IMR-90 (cell line): ENCODE measurements at regions not wholly inside any gene's neighbourhood (a gene's known extent, or its start where the extent isn't known, plus 50 kb on each side); places are given as distances from the start of the nearest gene placed in this dataset.

Experiments
- ATAC-seq: fragments of 200-7000 bp; cut with Tn5 transposase; 2 replicates; pipeline ENCODE4 v1.9.1; 2020; ENCODE audit warnings: low read depth, mild to moderate bottlenecking, moderate library complexity
- BruUV-seq: library from RNA; stranded (reverse); fragments of 400-500 nt; replicated peaks from 2 replicates; lab custom pipeline; 2021; lab: Mats Ljungman, UMichigan
- CTCF ChIA-PET: fragments of 300-600 bp; formaldehyde crosslinking; extraction: SDS; loops from one replicate; lab custom pipeline; 2021; ENCODE audit warnings: antibody characterized with exemption; lab: Yijun Ruan, JAX
- POLR2A ChIA-PET: fragments of 300-600 bp; sonication (Branson Sonifier 250); formaldehyde crosslinking; loops from one replicate; lab custom pipeline; 2022; ENCODE audit warnings: antibody characterized with exemption; ENCODE audit not compliant: unreplicated experiment; lab: Charles Lee
- DNase-seq: peaks from one replicate; pipeline ENCODE4 v3.0.0; 2013
- H2AFZ ChIP-seq: replicated peaks from 2 replicates; pipeline ENCODE3; 2013; ENCODE audit warnings: low read length, mild to moderate bottlenecking; ENCODE audit not compliant: poor library complexity
- H2AK5ac ChIP-seq: 2 replicates; pipeline ENCODE4 v1.6.1; 2013; ENCODE audit warnings: low read depth, low read length, inconsistent platforms
- H2AK9ac ChIP-seq: replicated peaks from 2 replicates; pipeline ENCODE3; 2013; ENCODE audit warnings: mild to moderate bottlenecking, low read depth, low read length, moderate library complexity; ENCODE audit not compliant: poor library complexity
- H2BK120ac ChIP-seq: 2 replicates; pipeline ENCODE4 v1.6.1; 2013; ENCODE audit warnings: low read depth, low read length, inconsistent platforms
- H2BK15ac ChIP-seq: 3 replicates; pipeline ENCODE4 v1.6.1; 2013; ENCODE audit warnings: low read depth, low read length, inconsistent platforms
- H2BK20ac ChIP-seq: 2 replicates; pipeline ENCODE4 v1.6.1; 2013; ENCODE audit warnings: low read depth, mild to moderate bottlenecking, inconsistent platforms, low read length, moderate library complexity
- H2BK5ac ChIP-seq: 2 replicates; pipeline ENCODE4 v1.6.1; 2013; ENCODE audit warnings: mild to moderate bottlenecking, low read depth, low read length, inconsistent platforms; ENCODE audit not compliant: poor library complexity, severe bottlenecking
- H3K14ac ChIP-seq: replicated peaks from 2 replicates; pipeline ENCODE4 v1.6.1; 2013; ENCODE audit warnings: low read depth, low read length, inconsistent platforms
- H3K18ac ChIP-seq: 2 replicates; pipeline ENCODE4 v1.6.1; 2013; ENCODE audit warnings: low read depth, low read length, control low read depth
- H3K23ac ChIP-seq: 2 replicates; pipeline ENCODE4 v1.6.1; 2013; ENCODE audit warnings: low read depth, low read length, inconsistent platforms
- H3K27ac ChIP-seq: 2 replicates; pipeline ENCODE4 v1.5.1; 2013; ENCODE audit warnings: mild to moderate bottlenecking, control low read depth, low read length; ENCODE audit not compliant: insufficient read depth
- H3K27me3 ChIP-seq: 2 replicates; pipeline ENCODE4 v1.6.1; 2013; ENCODE audit warnings: low read length; ENCODE audit not compliant: control insufficient read depth, insufficient read depth
- H3K36me3 ChIP-seq: 2 replicates; pipeline ENCODE4 v1.6.1; 2013; ENCODE audit warnings: low read length, mixed read lengths; ENCODE audit not compliant: control insufficient read depth, insufficient read depth
- H3K4ac ChIP-seq: 2 replicates; pipeline ENCODE4 v1.6.1; 2013; ENCODE audit warnings: low read depth, low read length, inconsistent platforms
- H3K4me1 ChIP-seq: 2 replicates; pipeline ENCODE4 v1.6.1; 2013; ENCODE audit warnings: low read length, mixed read lengths; ENCODE audit not compliant: control insufficient read depth, insufficient read depth
- H3K4me2 ChIP-seq: 2 replicates; pipeline ENCODE4 v1.6.1; 2013; ENCODE audit warnings: low read depth, mild to moderate bottlenecking, control low read depth, low read length, moderate library complexity
- H3K4me3 ChIP-seq: 2 replicates; pipeline ENCODE4 v1.5.1; 2013; ENCODE audit warnings: low read depth, mild to moderate bottlenecking, control low read depth, low read length, moderate library complexity; ENCODE audit not compliant: insufficient read depth
- H3K56ac ChIP-seq: 2 replicates; pipeline ENCODE4 v1.6.1; 2013; ENCODE audit warnings: low read length, inconsistent platforms; ENCODE audit not compliant: insufficient read depth; ENCODE audit errors: extremely low read depth
- H3K79me1 ChIP-seq, 2 experiments: 2 replicates each; pipeline ENCODE4 v1.6.1; 2013; ENCODE audit warnings: low read length in 2 of 2, inconsistent platforms in 1 of 2, low read depth in 1 of 2
- H3K9ac ChIP-seq: 2 replicates; pipeline ENCODE4 v1.6.1; 2013; ENCODE audit warnings: low read depth, low read length, control low read depth
- H3K9me1 ChIP-seq: 2 replicates; pipeline ENCODE4 v1.6.1; 2013; ENCODE audit warnings: low read length, inconsistent platforms; ENCODE audit not compliant: insufficient read depth
- H3K9me3 ChIP-seq: 2 replicates; pipeline ENCODE4 v1.6.1; 2013; ENCODE audit warnings: low read length; ENCODE audit not compliant: control insufficient read depth, insufficient read depth
- H4K20me1 ChIP-seq: 2 replicates; pipeline ENCODE4 v1.6.1; 2013; ENCODE audit warnings: low read length, inconsistent platforms; ENCODE audit not compliant: insufficient read depth
- H4K5ac ChIP-seq: 2 replicates; pipeline ENCODE4 v1.6.1; 2013; ENCODE audit warnings: mild to moderate bottlenecking, low read depth, low read length, control low read depth
- H4K8ac ChIP-seq, 2 experiments: 2 replicates each; pipeline ENCODE4 v1.6.1; 2013; ENCODE audit warnings: low read depth in 2 of 2, low read length in 2 of 2, control low read depth in 1 of 2, inconsistent platforms in 1 of 2
- H4K91ac ChIP-seq: 2 replicates; pipeline ENCODE4 v1.6.1; 2013; ENCODE audit warnings: low read depth, low read length, inconsistent platforms; ENCODE audit not compliant: insufficient read depth
- BHLHE40 ChIP-seq: fragments of 150-350 bp; IDR thresholded peaks from 2 replicates; pipeline ENCODE4 v1.6.1; 2016; ENCODE audit warnings: mild to moderate bottlenecking, low read depth, low read length
- CEBPB ChIP-seq: IDR thresholded peaks from 2 replicates; pipeline ENCODE4 v1.6.1; 2012; ENCODE audit warnings: low read depth, low read length, improper control_type of control experiment
- CHD1 ChIP-seq: IDR thresholded peaks from 2 replicates; pipeline ENCODE4 v1.6.1; 2012; ENCODE audit warnings: low read depth, low read length, improper control_type of control experiment
- FOS ChIP-seq: fragments of 150-350 bp; IDR thresholded peaks from 2 replicates; pipeline ENCODE4 v1.6.1; 2016; ENCODE audit warnings: low read depth, low read length
- MAZ ChIP-seq: IDR thresholded peaks from 2 replicates; pipeline ENCODE4 v1.6.1; 2012; ENCODE audit warnings: low read depth, mild to moderate bottlenecking, low read length, improper control_type of control experiment, moderate library complexity, borderline replicate concordance
- MXI1 ChIP-seq: IDR thresholded peaks from 2 replicates; pipeline ENCODE4 v1.6.1; 2012; ENCODE audit warnings: low read depth, mild to moderate bottlenecking, low read length, moderate library complexity, borderline replicate concordance
- NFE2L2 ChIP-seq: fragments of 150-350 bp; IDR thresholded peaks from 2 replicates; pipeline ENCODE4 v1.6.1; 2016; ENCODE audit warnings: low read depth, mild to moderate bottlenecking, low read length
- POLR2A ChIP-seq: IDR thresholded peaks from 2 replicates; pipeline ENCODE4 v1.6.1; 2012; ENCODE audit warnings: mild to moderate bottlenecking, low read depth, low read length
- RCOR1 ChIP-seq: IDR thresholded peaks from 2 replicates; pipeline ENCODE4 v1.6.1; 2012; ENCODE audit warnings: mild to moderate bottlenecking, low read length, improper control_type of control experiment; ENCODE audit not compliant: insufficient replicate concordance
- RFX5 ChIP-seq: IDR thresholded peaks from 2 replicates; pipeline ENCODE4 v1.8.0; 2012; ENCODE audit warnings: low read depth, mild to moderate bottlenecking, low read length, moderate library complexity
- SMC3 ChIP-seq: fragments of 150-350 bp; IDR thresholded peaks from 2 replicates; pipeline ENCODE4 v1.6.1; 2016; ENCODE audit warnings: low read depth, mild to moderate bottlenecking, antibody characterized with exemption, low read length, moderate library complexity
- USF2 ChIP-seq: fragments of 150-350 bp; IDR thresholded peaks from 2 replicates; pipeline ENCODE4 v1.6.1; 2017; ENCODE audit warnings: mild to moderate bottlenecking, antibody characterized with exemption, low read length, low read depth
- WGBS, 2 experiments: methylation state at CpG; one replicate each; pipeline versions ENCODE4 v1.1.5 to v1.1.7; 2013; ENCODE audit warnings: missing lambda C conversion rate in 2 of 2; ENCODE audit not compliant: insufficient read length in 1 of 2; ENCODE audit errors: extremely low coverage in 2 of 2; 5-methylcytosine and 5-hydroxymethylcytosine counted together
- dilution Hi-C: fragments of 300-500 bp; cut with HindIII; formaldehyde crosslinking; loops from one replicate; pipeline ENCODE4 v1.14.3; 2018; ENCODE audit warnings: low sequenced_read_pairs; ENCODE audit not compliant: unreplicated experiment
- in situ Hi-C: fragments of 300-500 bp; cut with MboI; formaldehyde crosslinking; loops from 3 replicates; pipeline ENCODE4 v1.14.3; 2019; ENCODE audit warnings: low sequenced_read_pairs, inconsistent platforms, mixed read lengths
- intact Hi-C: fragments of 100-400 bp; cut with micrococcal nuclease; formaldehyde crosslinking; loops from 2 replicates; pipeline ENCODE4 v1.10.0; 2022

- in situ Hi-C loops, result no loop called here
- Histone ChIP-seq H3K27ac (no peak overlapping the region), H2BK5ac (no peak overlapping the region), H3K9ac (no peak overlapping the region), H3K14ac (no peak overlapping the region), H3K18ac (no peak overlapping the region), H3K23ac (no peak overlapping the region), H2BK120ac (no peak overlapping the region), H3K36me3 (no peaks in the 10 kb centered on the region), H2BK20ac (no peak overlapping the region), H4K91ac (no peak overlapping the region), H3K56ac (no peak overlapping the region), H2AFZ (no peak overlapping the region), H3K79me1 (no peaks in the 10 kb centered on the region), H3K4me1 (no peaks in the 10 kb centered on the region; the same call in 1 of the 2 replicates), H4K5ac (no peak overlapping the region), H4K8ac (no peak overlapping the region), H3K27me3 (no peaks in the 10 kb centered on the region), H2AK5ac (no peak overlapping the region), H3K9me3 (no peaks in the 10 kb centered on the region), H2AK9ac (no peak overlapping the region), H3K4me2 (no peak overlapping the region), H3K4ac (no peak overlapping the region), H3K9me1 (no peaks in the 10 kb centered on the region), H3K4me3 (no peak overlapping the region), H4K20me1 (no peaks in the 10 kb centered on the region), H2BK15ac (no peak overlapping the region)
- ATAC-seq (no peak), DNase-seq (no peak)
- dilution Hi-C loops, result no loop called here
- no CpG with 5 or more reads among the region's 3 CpGs for WGBS, 2 experiments
- intact Hi-C loops, result no loop called here
- ChIA-PET POLR2A (no interaction called here), CTCF (no interaction called here)
- BruUV-seq, result no TSS peak
- TF ChIP-seq CHD1 (no peak), MAZ (no peak), USF2 (no peak), POLR2A (no peak), SMC3 (no peak), RCOR1 (no peak), RFX5 (no peak), MXI1 (no peak), NFE2L2 (no peak), CEBPB (no peak), FOS (no peak), BHLHE40 (no peak)
Measured at GRCh38 chr3:5298453-5298852, 110.9 kb downstream of the EDEM1 start.
